H9 (cell line): ENCODE measurements at regions not wholly inside any gene's neighbourhood (a gene's known extent, or its start where the extent isn't known, plus 50 kb on each side); places are given as distances from the start of the nearest gene placed in this dataset.

ENCODE experiments used
- DNase-seq: peaks from one replicate; pipeline ENCODE4 v3.0.0-alpha.2; 2017
- H2AFZ ChIP-seq: one replicate; pipeline ENCODE4 v1.6.1; 2013; ENCODE audit warnings: mild to moderate bottlenecking, low read length, control low read depth, moderate library complexity
- H2AK5ac ChIP-seq: 2 replicates; pipeline ENCODE4 v1.6.1; 2013; ENCODE audit warnings: low read length, control low read depth, mixed read lengths; ENCODE audit not compliant: insufficient read length
- H2BK120ac ChIP-seq: one replicate; pipeline ENCODE4 v1.6.1; 2013; ENCODE audit warnings: low read depth, mild to moderate bottlenecking, low read length, control low read depth, inconsistent platforms; ENCODE audit not compliant: poor library complexity, severe bottlenecking
- H2BK12ac ChIP-seq: 2 replicates; pipeline ENCODE4 v1.6.1; 2013; ENCODE audit warnings: low read length, control low read depth, mixed read lengths, low read depth; ENCODE audit not compliant: insufficient read length
- H2BK15ac ChIP-seq: 2 replicates; pipeline ENCODE4 v1.6.1; 2013; ENCODE audit warnings: low read depth, low read length, control low read depth
- H2BK20ac ChIP-seq: one replicate; pipeline ENCODE4 v1.6.1; 2013; ENCODE audit warnings: low read depth, mild to moderate bottlenecking, low read length, control low read depth, inconsistent platforms; ENCODE audit not compliant: poor library complexity, severe bottlenecking
- H2BK5ac ChIP-seq: 2 replicates; pipeline ENCODE4 v1.6.1; 2013; ENCODE audit warnings: low read length, control low read depth, mixed read lengths; ENCODE audit not compliant: insufficient read length
- H3K14ac ChIP-seq: 2 replicates; pipeline ENCODE4 v1.6.1; 2013; ENCODE audit warnings: low read length, control low read depth; ENCODE audit not compliant: insufficient read depth
- H3K18ac ChIP-seq: 2 replicates; pipeline ENCODE4 v1.6.1; 2013; ENCODE audit warnings: low read depth, mild to moderate bottlenecking, mixed read lengths, low read length, control low read depth; ENCODE audit not compliant: insufficient read length
- H3K23ac ChIP-seq: 2 replicates; pipeline ENCODE4 v1.6.1; 2013; ENCODE audit warnings: low read length, control low read depth, mixed read lengths, low read depth; ENCODE audit not compliant: insufficient read length
- H3K23me2 ChIP-seq: 2 replicates; pipeline ENCODE4 v1.6.1; 2013; ENCODE audit warnings: low read depth, mild to moderate bottlenecking, mixed read lengths, low read length, control low read depth; ENCODE audit not compliant: insufficient read length, poor library complexity, severe bottlenecking
- H3K27ac ChIP-seq: 2 replicates; pipeline ENCODE4 v1.5.1; 2013; ENCODE audit warnings: low read length, control low read depth, mixed read lengths, low read depth; ENCODE audit not compliant: insufficient read length
- H3K27me3 ChIP-seq: 2 replicates; pipeline ENCODE4 v1.6.1; 2013; ENCODE audit warnings: low read length, control low read depth, inconsistent platforms; ENCODE audit not compliant: insufficient read depth
- H3K4ac ChIP-seq: 2 replicates; pipeline ENCODE4 v1.6.1; 2013; ENCODE audit warnings: low read depth, mild to moderate bottlenecking, control low read depth, inconsistent platforms, low read length, moderate library complexity
- H3K4me1 ChIP-seq: 2 replicates; pipeline ENCODE4 v1.6.1; 2013; ENCODE audit warnings: low read length, control low read depth, inconsistent platforms; ENCODE audit not compliant: insufficient read depth
- H3K4me2 ChIP-seq: 2 replicates; pipeline ENCODE4 v1.6.1; 2013; ENCODE audit warnings: low read length, control low read depth, mixed read lengths; ENCODE audit not compliant: insufficient read length, insufficient read depth
- H3K56ac ChIP-seq: 2 replicates; pipeline ENCODE4 v1.6.1; 2013; ENCODE audit warnings: low read depth, mild to moderate bottlenecking, mixed read lengths, low read length, control low read depth; ENCODE audit not compliant: insufficient read length
- H3K79me1 ChIP-seq: 2 replicates; pipeline ENCODE4 v1.6.1; 2013; ENCODE audit warnings: low read depth, mild to moderate bottlenecking, moderate library complexity, low read length, control low read depth, inconsistent platforms; ENCODE audit not compliant: insufficient read depth, poor library complexity, severe bottlenecking
- H3K79me2 ChIP-seq: 2 replicates; pipeline ENCODE4 v1.6.1; 2013; ENCODE audit warnings: low read length, control low read depth, inconsistent platforms; ENCODE audit not compliant: insufficient read depth
- H3K9ac ChIP-seq: 2 replicates; pipeline ENCODE4 v1.6.1; 2013; ENCODE audit warnings: low read length, control low read depth, mixed read lengths; ENCODE audit not compliant: insufficient read length; ENCODE audit errors: extremely low read depth
- H3K9me3 ChIP-seq: one replicate; pipeline ENCODE4 v1.6.1; 2013; ENCODE audit warnings: low read depth, low read length, inconsistent platforms; ENCODE audit not compliant: control insufficient read depth
- H3T11ph ChIP-seq: one replicate; pipeline ENCODE4 v1.6.1; 2013; ENCODE audit warnings: mild to moderate bottlenecking, low read length, control low read depth, inconsistent platforms
- H4K20me1 ChIP-seq: one replicate; pipeline ENCODE4 v1.6.1; 2013; ENCODE audit not compliant: control insufficient read depth, insufficient read length, insufficient read depth
- H4K5ac ChIP-seq: 2 replicates; pipeline ENCODE4 v1.6.1; 2013; ENCODE audit warnings: low read depth, mild to moderate bottlenecking, mixed read lengths, low read length, control low read depth; ENCODE audit not compliant: insufficient read length
- H4K8ac ChIP-seq: replicated peaks from 2 replicates; pipeline ENCODE4 v1.6.1; 2013; ENCODE audit warnings: low read length, control low read depth, mixed read lengths, low read depth; ENCODE audit not compliant: insufficient read length
- H4K91ac ChIP-seq: 2 replicates; pipeline ENCODE4 v1.6.1; 2013; ENCODE audit warnings: low read depth, mild to moderate bottlenecking, moderate library complexity, mixed read lengths, low read length, control low read depth; ENCODE audit not compliant: insufficient read length
- H3K27ac Mint-ChIP-seq, 3 experiments: 2 replicates in 2 of 3; 3 replicates in 1 of 3; pipeline ENCODE4 v1.8.0; 2020 to 2021; ENCODE audit warnings: mixed read lengths in 3 of 3, mild to moderate bottlenecking in 1 of 3, moderate library complexity in 1 of 3
- H3K27me3 Mint-ChIP-seq: 2 replicates; pipeline ENCODE4 v1.8.0; 2021; ENCODE audit warnings: low read depth, mild to moderate bottlenecking, moderate library complexity, mixed read lengths
- H3K36me3 Mint-ChIP-seq, 3 experiments: 2 replicates in 2 of 3; 3 replicates in 1 of 3; pipeline ENCODE4 v1.8.0; 2020 to 2021; ENCODE audit warnings: low read depth in 3 of 3, mixed read lengths in 3 of 3; ENCODE audit not compliant: insufficient read depth in 1 of 3
- H3K4me1 Mint-ChIP-seq, 2 experiments: 2 replicates each; pipeline ENCODE4 v1.8.0; 2020; ENCODE audit warnings: mixed read lengths in 2 of 2
- H3K4me3 Mint-ChIP-seq, 2 experiments: 2 replicates in 1 of 2; 3 replicates in 1 of 2; pipeline ENCODE4 v1.8.0; 2020 to 2021; ENCODE audit warnings: mild to moderate bottlenecking in 2 of 2, mixed read lengths in 2 of 2, moderate library complexity in 1 of 2
- H3K9me3 Mint-ChIP-seq, 2 experiments: 2 replicates in 1 of 2; 3 replicates in 1 of 2; pipeline ENCODE4 v1.8.0; 2020; ENCODE audit warnings: mild to moderate bottlenecking in 2 of 2, mixed read lengths in 2 of 2, moderate library complexity in 1 of 2
- WGBS: extraction: QIAGEN DNeasy Blood & Tissue Kit; methylation state at CpG from one replicate; pipeline ENCODE4 v1.1.7; 2013; ENCODE audit warnings: missing lambda C conversion rate, low lambda C conversion rate, mixed read lengths; ENCODE audit not compliant: insufficient read length; ENCODE audit errors: extremely low coverage; 5-methylcytosine and 5-hydroxymethylcytosine counted together
- TF ChIP-seq, protein P1 (sequence below): fragments of 200-600 bp; sonication (generic); conservative IDR thresholded peaks from 3 replicates; pipeline ENCODE4 v1.8.0; 2021; ENCODE audit warnings: antibody characterized with exemption, mild to moderate bottlenecking

DNA sequence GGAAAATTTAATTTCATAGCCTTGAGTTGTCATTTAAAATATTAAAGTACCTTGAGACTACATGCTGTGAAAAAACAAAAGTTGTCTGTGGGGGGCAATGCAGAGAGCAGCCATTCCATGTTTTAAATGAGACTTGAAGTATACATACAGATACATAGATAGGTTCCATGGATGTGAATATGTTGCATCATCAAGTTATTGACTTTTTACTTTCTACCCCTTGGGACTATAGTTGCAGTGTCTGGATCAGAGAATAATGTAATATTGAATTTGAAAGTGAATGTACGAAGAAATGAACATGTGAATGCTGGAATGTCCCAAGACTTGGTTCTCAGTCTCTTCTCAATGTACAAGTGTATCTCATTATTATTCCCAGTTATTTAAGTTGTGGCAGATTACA is 751.0 kb downstream of the MRPL39 start:
- no peak overlapping the region for H3K4me2 ChIP-seq

More for the DNA sequence above, 751.0 kb downstream of the MRPL39 start:
- Histone ChIP-seq H3K79me2 (no peaks in the 10 kb centered on the region), H3K56ac (no peak overlapping the region), H3K23me2 (no peaks in the 10 kb centered on the region), H3K4me1 (no peaks in the 10 kb centered on the region), H4K20me1 (no peaks in the 10 kb centered on the region), H3K79me1 (no peaks in the 10 kb centered on the region), H3K27ac (no peak overlapping the region), H4K5ac (no peak overlapping the region), H3K27me3 (no peaks in the 10 kb centered on the region), H3T11ph (no peak overlapping the region), H2BK15ac (no peak overlapping the region), H2AFZ (no peak overlapping the region), H2BK5ac (no peak overlapping the region), H2BK120ac (no peak overlapping the region), H2AK5ac (no peak overlapping the region), H3K14ac (no peak overlapping the region), H4K91ac (no peak overlapping the region), H4K8ac (no peak overlapping the region), H2BK12ac (no peak overlapping the region), H3K4ac (no peak overlapping the region), H3K18ac (no peak overlapping the region), H3K23ac (no peak overlapping the region), H2BK20ac (no peak overlapping the region), H3K9ac (no peak overlapping the region), H3K9me3 (no peaks in the 10 kb centered on the region)
- Mint-ChIP-seq H3K4me1 (no peaks in the 10 kb centered on the region), H3K4me3 (no peak overlapping the region), H3K9me3 (peaks cover 33 to 43% of the 10 kb centered on the region in 2 experiments), H3K27ac (no peak overlapping the region), H3K36me3 (peaks cover 0 to 3% (median 0%) of the 10 kb centered on the region in 3 experiments; a peak in 3 of 7 replicates), H3K27me3 (peaks cover 4% of the 10 kb centered on the region)
- TF ChIP-seq, protein P1, sequence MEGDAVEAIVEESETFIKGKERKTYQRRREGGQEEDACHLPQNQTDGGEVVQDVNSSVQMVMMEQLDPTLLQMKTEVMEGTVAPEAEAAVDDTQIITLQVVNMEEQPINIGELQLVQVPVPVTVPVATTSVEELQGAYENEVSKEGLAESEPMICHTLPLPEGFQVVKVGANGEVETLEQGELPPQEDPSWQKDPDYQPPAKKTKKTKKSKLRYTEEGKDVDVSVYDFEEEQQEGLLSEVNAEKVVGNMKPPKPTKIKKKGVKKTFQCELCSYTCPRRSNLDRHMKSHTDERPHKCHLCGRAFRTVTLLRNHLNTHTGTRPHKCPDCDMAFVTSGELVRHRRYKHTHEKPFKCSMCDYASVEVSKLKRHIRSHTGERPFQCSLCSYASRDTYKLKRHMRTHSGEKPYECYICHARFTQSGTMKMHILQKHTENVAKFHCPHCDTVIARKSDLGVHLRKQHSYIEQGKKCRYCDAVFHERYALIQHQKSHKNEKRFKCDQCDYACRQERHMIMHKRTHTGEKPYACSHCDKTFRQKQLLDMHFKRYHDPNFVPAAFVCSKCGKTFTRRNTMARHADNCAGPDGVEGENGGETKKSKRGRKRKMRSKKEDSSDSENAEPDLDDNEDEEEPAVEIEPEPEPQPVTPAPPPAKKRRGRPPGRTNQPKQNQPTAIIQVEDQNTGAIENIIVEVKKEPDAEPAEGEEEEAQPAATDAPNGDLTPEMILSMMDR: no peak
- DNase-seq: no peak
- no CpG with 5 or more reads among the region's 1 CpG for WGBS
